SK-N-MC (cell line): ENCODE measurements at regions not wholly inside any gene's neighbourhood (a gene's known extent, or its start where the extent isn't known, plus 50 kb on each side); places are given as distances from the start of the nearest gene placed in this dataset.

Experiments used
- EZH2 ChIP-seq: fragments of 200-600 bp; sonication (generic); IDR thresholded peaks from one replicate; pipeline ENCODE4 v1.6.1; 2017; ENCODE audit warnings: antibody characterized with exemption
- POLR2AphosphoS5 ChIP-seq: IDR thresholded peaks from 2 replicates; pipeline ENCODE4 v1.6.1; 2012; ENCODE audit warnings: mild to moderate bottlenecking, low read depth, low read length, borderline replicate concordance

- TF ChIP-seq EZH2 (no peak), POLR2AphosphoS5 (no peak)
These were observed 951.4 kb downstream of the SORCS3 start for GRCh38 chr10:105592468-105592867.
